SU-DHL-6 (cell line): ENCODE measurements at regions not wholly inside any gene's neighbourhood (a gene's known extent, or its start where the extent isn't known, plus 50 kb on each side); places are given as distances from the start of the nearest gene placed in this dataset.

ENCODE experiments used
- CTCF ChIP-seq: fragments of 200-600 bp; sonication (generic); IDR thresholded peaks from one replicate; pipeline ENCODE4 v1.5.1; 2017; ENCODE audit warnings: antibody characterized with exemption, mild to moderate bottlenecking, low read length, moderate library complexity; ENCODE audit not compliant: insufficient read depth, poor library complexity, severe bottlenecking
- EZH2phosphoT487 ChIP-seq: fragments of 200-600 bp; sonication (generic), shearing (Covaris generic); conservative IDR thresholded peaks from 2 replicates; pipeline ENCODE4 v1.6.1; 2018; ENCODE audit warnings: mild to moderate bottlenecking, antibody characterized with exemption, low read length, moderate library complexity, mixed read lengths

GRCh38 chr12:17301544-17301943, 695.6 kb upstream of the LMO3 start:
- TF ChIP-seq CTCF = no peak
- TF ChIP-seq EZH2phosphoT487 = no peak
